Liver (tissue), 1 donor: ENCODE measurements at regions not wholly inside any gene's neighbourhood (a gene's known extent, or its start where the extent isn't known, plus 50 kb on each side); places are given as distances from the start of the nearest gene placed in this dataset. TPM values are rescaled to one million over a fixed set of nuclear protein-coding genes. Genes with fewer than 3 reads are reported as not detected.

Experiments used
- small RNA-seq: library from RNA; depleted of rRNA; stranded (forward); fragments of <200 nt; gene quantifications from one replicate; pipeline ENCODE3, GENCODE V24; 2014

Small RNA genes lying in the stretch of these regions (small RNA-seq; reads per million reads assigned to genes)
- gene MIR221 (186 reads per million, percentile 98 among the genes with 10 or more reads in this experiment), gene MIR222 (59.2 reads per million, percentile 97 among the genes with 10 or more reads in this experiment), gene RF00017 (not detected), gene RF00591 (not detected)
